HG02938 (cell line): ENCODE measurements at regions not wholly inside any gene's neighbourhood (a gene's known extent, or its start where the extent isn't known, plus 50 kb on each side); places are given as distances from the start of the nearest gene placed in this dataset.
"Not testable (repeated sequence)": the region's sequence is repeated elsewhere in the genome, so short reads cannot be mapped to it uniquely, and the experiment has no call there.

Experiments
- ATAC-seq: cut with Tn5 transposase; IDR thresholded peaks from one replicate; pipeline ENCODE4 v1.9.1; 2021; ENCODE audit warnings: mild to moderate bottlenecking, moderate library complexity; ENCODE audit not compliant: unreplicated experiment

GRCh38 chr9:7315746-7316145 lies 483.8 kb downstream of the DMAC1 start:
- no peak for ATAC-seq

GRCh38 chr9:7315116-7315515 lies 484.5 kb downstream of the DMAC1 start:
- ATAC-seq: no peak

GRCh38 chr9:7313389-7313788 lies 486.2 kb downstream of the DMAC1 start:
- no peak for ATAC-seq

GRCh38 chr9:7309051-7309450 lies 490.5 kb downstream of the DMAC1 start:
- ATAC-seq: not testable (repeated sequence)

GRCh38 chr9:7305677-7306076 lies 493.9 kb downstream of the DMAC1 start:
- no peak for ATAC-seq

- ATAC-seq: no peak
Observed at GRCh38 chr9:7304627-7304995, 495.0 kb downstream of the DMAC1 start.

- no peak for ATAC-seq
Observed at GRCh38 chr9:7303907-7304626, 495.5 kb downstream of the DMAC1 start.

- ATAC-seq: peak; percentile 51
Observed at GRCh38 chr9:7300484-7300883, 499.1 kb downstream of the DMAC1 start.

- ATAC-seq: peak; percentile 97
Observed at GRCh38 chr9:7298123-7298522, 501.5 kb downstream of the DMAC1 start.

GRCh38 chr9:7297521-7297920 lies 502.1 kb downstream of the DMAC1 start:
- ATAC-seq: no peak

GRCh38 chr9:7293091-7293490 lies 506.5 kb downstream of the DMAC1 start:
- no peak for ATAC-seq

- ATAC-seq: peak; percentile 75
Observed at GRCh38 chr9:7289773-7290172, 509.8 kb downstream of the DMAC1 start.

GRCh38 chr9:7287986-7288385 lies 511.6 kb downstream of the DMAC1 start:
- no peak for ATAC-seq

- no peak for ATAC-seq
Observed at GRCh38 chr9:7287065-7287464, 512.5 kb downstream of the DMAC1 start.

GRCh38 chr9:7286101-7286500 lies 513.5 kb downstream of the DMAC1 start:
- ATAC-seq: no peak

GRCh38 chr9:7285199-7285598 lies 514.4 kb downstream of the DMAC1 start:
- no peak for ATAC-seq

- ATAC-seq: no peak
Observed at GRCh38 chr9:7284517-7284916, 515.1 kb downstream of the DMAC1 start.

GRCh38 chr9:7284117-7284516 lies 515.5 kb downstream of the DMAC1 start:
- ATAC-seq: no peak

- no peak for ATAC-seq
Observed at GRCh38 chr9:7273575-7273974, 515.8 kb downstream of the KDM4C start.

GRCh38 chr9:7266911-7267595 lies 509.3 kb downstream of the KDM4C start:
- no peak for ATAC-seq

GRCh38 chr9:7265181-7265580 lies 507.4 kb downstream of the KDM4C start:
- no peak for ATAC-seq

- ATAC-seq: no peak
Observed at GRCh38 chr9:7259544-7260241, 501.9 kb downstream of the KDM4C start.
